Right ventricle myocardium inferior (tissue), 1 donor: ENCODE measurements at regions not wholly inside any gene's neighbourhood (a gene's known extent, or its start where the extent isn't known, plus 50 kb on each side); places are given as distances from the start of the nearest gene placed in this dataset.

Experiments
- ATAC-seq: fragments of 200-7000 bp; cut with Tn5 transposase; one replicate; pipeline ENCODE4 v1.9.1; 2020; ENCODE audit warnings: mild to moderate bottlenecking, moderate library complexity
- DNase-seq: peaks from one replicate; pipeline ENCODE4 v3.0.0; 2021; ENCODE audit errors: missing footprints
- intact Hi-C: fragments of 100-400 bp; cut with DNase I; formaldehyde crosslinking; loops from one replicate; pipeline ENCODE4 v1.11.0; 2022
- donor health status: DM: no; HTN: yes; CAD: no; lungs with severe emphysema.

DNA sequence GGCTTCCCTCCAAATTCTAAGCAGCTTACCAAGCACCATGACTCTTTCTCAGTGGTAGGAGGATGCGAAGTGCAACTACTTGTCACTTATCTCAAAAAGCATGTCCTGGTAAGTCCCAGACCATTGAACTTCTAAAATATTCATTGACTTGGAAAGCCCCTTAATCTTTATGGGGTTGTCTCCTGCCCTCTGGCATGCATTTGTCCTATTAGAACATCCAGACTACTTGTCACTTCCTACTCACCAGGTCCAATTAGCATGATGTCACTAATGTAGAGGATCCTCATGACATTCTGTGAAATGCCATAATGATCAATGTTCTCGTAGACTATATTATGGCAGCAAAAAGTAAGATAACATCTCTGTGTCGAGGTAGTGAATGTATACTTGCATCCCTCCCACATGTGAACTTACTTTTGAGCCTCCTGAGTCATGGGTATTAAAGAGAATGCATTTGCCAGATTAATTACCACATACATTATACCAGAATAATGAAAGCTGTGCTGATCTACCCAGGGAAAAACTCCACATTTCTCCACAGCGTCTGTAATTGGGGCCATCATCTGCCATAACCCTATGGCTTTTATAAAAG is 63.5 kb upstream of the RAD23B start:
- DNase-seq = no peak
- no peak for ATAC-seq
- intact Hi-C loops = no loop called here

GRCh38 chr9:107221321-107221720 is 61.8 kb upstream of the RAD23B start:
- intact Hi-C loops = no loop called here

GRCh38 chr9:107222020-107222522 is 61.0 kb upstream of the RAD23B start:
- ATAC-seq (no peak), DNase-seq (no peak)
- intact Hi-C loops = no loop called here

More at GRCh38 chr9:107221321-107221720, 61.8 kb upstream of the RAD23B start:
- DNase-seq (no peak), ATAC-seq (no peak)

- ATAC-seq (no peak), DNase-seq (no peak)
- intact Hi-C loops = no loop called here
Measured at GRCh38 chr9:107223381-107223780, 59.7 kb upstream of the RAD23B start.

DNA sequence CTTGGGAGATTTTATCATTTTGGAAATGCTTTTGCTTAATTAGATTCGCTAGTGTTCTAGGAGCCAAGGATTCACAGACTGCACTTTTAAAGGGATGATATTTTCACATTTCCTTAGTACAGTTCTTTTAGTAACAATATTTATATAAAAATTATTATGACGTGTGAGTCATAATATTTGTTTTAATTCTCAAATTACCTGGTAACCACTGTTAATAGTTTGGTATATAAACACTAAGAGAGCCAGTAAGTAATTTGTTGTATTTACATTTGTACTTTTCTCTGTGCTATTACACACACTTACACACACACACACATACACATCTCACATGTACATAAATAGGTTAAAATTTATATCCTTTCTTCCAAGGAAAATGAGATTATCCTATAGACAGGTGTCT is 58.8 kb upstream of the RAD23B start:
- intact Hi-C loops = no loop called here
- DNase-seq (no peak), ATAC-seq (no peak)

- no peak for DNase-seq
- intact Hi-C loops = no loop called here
- no peak for ATAC-seq
Measured at GRCh38 chr9:107226421-107226820, 56.7 kb upstream of the RAD23B start.

DNA sequence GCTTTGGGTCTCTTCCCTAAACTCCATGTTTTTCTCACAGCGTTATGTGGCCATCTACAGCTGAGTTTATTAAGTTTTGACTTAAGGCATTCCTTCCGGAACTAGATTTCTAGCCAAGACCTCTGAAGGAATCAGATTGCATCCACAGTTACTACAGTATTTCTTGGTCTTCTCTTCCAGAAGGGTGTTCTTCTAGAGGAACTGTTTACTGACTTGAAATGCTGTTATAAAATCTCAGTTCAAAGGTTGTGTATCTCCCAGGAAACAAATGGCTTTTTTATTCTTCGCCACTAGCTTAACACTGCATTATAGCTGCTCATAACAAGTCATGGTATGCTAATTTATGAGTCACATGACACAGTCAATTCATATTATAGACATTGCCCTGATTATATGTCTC is 55.3 kb upstream of the RAD23B start:
- DNase-seq (no peak), ATAC-seq (no peak)
- intact Hi-C loops = no loop called here

- DNase-seq (no peak), ATAC-seq (no peak)
- intact Hi-C loops = no loop called here
Measured at GRCh38 chr9:107228496-107229039, 54.5 kb upstream of the RAD23B start.

GRCh38 chr9:107229241-107229741 is 53.8 kb upstream of the RAD23B start:
- DNase-seq (no peak), ATAC-seq (no peak)
- intact Hi-C loops = no loop called here
